ENCODE measurements at regions not wholly inside any gene's neighbourhood (a gene's known extent, or its start where the extent isn't known, plus 50 kb on each side); places are given as distances from the start of the nearest gene placed in this dataset.
"Not testable (repeated sequence)": the region's sequence is repeated elsewhere in the genome, so short reads cannot be mapped to it uniquely, and the experiment has no call there.

GRCh38 chr6:69623357-69623756 is 173.5 kb downstream of the LMBRD1 start:
- no peak for DNase-seq (ENCODE audit: low spot score)

GRCh38 chr6:69622924-69623323 is 173.9 kb downstream of the LMBRD1 start:
- DNase-seq (ENCODE audit: low spot score): no peak

GRCh38 chr6:69622230-69622629 is 174.6 kb downstream of the LMBRD1 start:
- DNase-seq (ENCODE audit: low spot score): no peak

- DNase-seq (ENCODE audit: low spot score): no peak
Measured at GRCh38 chr6:69617163-69617562, 179.6 kb downstream of the LMBRD1 start.

GRCh38 chr6:69609836-69610472 is 186.9 kb downstream of the LMBRD1 start:
- no peak for DNase-seq (ENCODE audit: low spot score)

GRCh38 chr6:69601132-69601531 is 195.7 kb downstream of the LMBRD1 start:
- no peak for DNase-seq (ENCODE audit: low spot score)

- no peak for DNase-seq (ENCODE audit: low spot score)
Measured at GRCh38 chr6:69594405-69594804, 202.4 kb downstream of the LMBRD1 start.

GRCh38 chr6:69593706-69594105 is 203.1 kb downstream of the LMBRD1 start:
- DNase-seq (ENCODE audit: low spot score): no peak

GRCh38 chr6:69589626-69590025 is 207.2 kb downstream of the LMBRD1 start:
- no peak for DNase-seq (ENCODE audit: low spot score)

GRCh38 chr6:69584913-69585729 is 211.7 kb downstream of the LMBRD1 start:
- DNase-seq (ENCODE audit: low spot score): no peak

- no peak for DNase-seq (ENCODE audit: low spot score)
Measured at GRCh38 chr6:69584536-69584912, 212.3 kb downstream of the LMBRD1 start.

GRCh38 chr6:69581581-69581980 is 215.2 kb downstream of the LMBRD1 start:
- DNase-seq (ENCODE audit: low spot score): no peak

- no peak for DNase-seq (ENCODE audit: low spot score)
Measured at GRCh38 chr6:69580706-69581105, 216.1 kb downstream of the LMBRD1 start.

GRCh38 chr6:69578361-69578890 is 218.4 kb downstream of the LMBRD1 start:
- DNase-seq (ENCODE audit: low spot score): no peak

- no peak for DNase-seq (ENCODE audit: low spot score)
Measured at GRCh38 chr6:69571234-69571633, 225.6 kb downstream of the LMBRD1 start.

- no peak for DNase-seq (ENCODE audit: low spot score)
Measured at GRCh38 chr6:69570106-69570505, 226.7 kb downstream of the LMBRD1 start.

- not testable (repeated sequence) for DNase-seq (ENCODE audit: low spot score)
Measured at GRCh38 chr6:69560597-69560996, 236.2 kb downstream of the LMBRD1 start.

- no peak for DNase-seq (ENCODE audit: low spot score)
Measured at GRCh38 chr6:69555088-69555638, 241.6 kb downstream of the LMBRD1 start.

GRCh38 chr6:69542494-69542893 is 254.3 kb downstream of the LMBRD1 start:
- DNase-seq (ENCODE audit: low spot score): no peak

GRCh38 chr6:69527921-69528476 is 268.8 kb downstream of the LMBRD1 start:
- DNase-seq (ENCODE audit: low spot score): no peak

- DNase-seq (ENCODE audit: low spot score): not testable (repeated sequence)
Measured at GRCh38 chr6:69515480-69515879, 281.3 kb downstream of the LMBRD1 start.

GRCh38 chr6:69494595-69494994 is 302.2 kb downstream of the LMBRD1 start:
- no peak for DNase-seq (ENCODE audit: low spot score)

- no peak for DNase-seq (ENCODE audit: low spot score)
Measured at GRCh38 chr6:69489970-69490369, 306.8 kb downstream of the LMBRD1 start.
